HG02588 (cell line): ENCODE measurements at regions not wholly inside any gene's neighbourhood (a gene's known extent, or its start where the extent isn't known, plus 50 kb on each side); places are given as distances from the start of the nearest gene placed in this dataset.
"Not testable (repeated sequence)": the region's sequence is repeated elsewhere in the genome, so short reads cannot be mapped to it uniquely, and the experiment has no call there.

ENCODE experiments used
- ATAC-seq: cut with Tn5 transposase; IDR thresholded peaks from one replicate; pipeline ENCODE4 v1.9.1; 2021; ENCODE audit warnings: mild to moderate bottlenecking, moderate library complexity; ENCODE audit not compliant: unreplicated experiment

GRCh38 chr14:52124791-52125684 is 56.2 kb upstream of the NID2 start:
- ATAC-seq: no peak

DNA sequence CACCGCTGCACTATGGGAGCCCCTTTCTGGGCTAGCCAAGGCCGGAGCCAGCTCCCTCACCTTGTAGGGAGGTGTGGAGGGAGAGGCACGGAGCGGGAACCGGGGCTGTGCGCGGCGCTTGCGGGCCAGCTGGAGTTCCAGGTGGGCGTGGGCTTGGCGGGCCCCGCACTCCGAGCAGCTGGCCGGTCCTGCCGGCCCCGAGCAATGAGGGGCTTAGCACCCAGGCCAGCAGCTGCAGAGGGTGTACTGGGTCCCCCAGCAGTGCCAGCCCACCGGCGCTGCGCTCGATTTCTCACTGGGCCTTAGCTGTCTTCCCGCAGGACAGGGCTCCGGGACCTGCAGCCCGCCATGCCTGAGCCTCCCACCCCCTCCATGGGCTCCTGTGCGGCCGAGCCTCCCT is 53.3 kb upstream of the NID2 start:
- ATAC-seq: not testable (repeated sequence)

DNA sequence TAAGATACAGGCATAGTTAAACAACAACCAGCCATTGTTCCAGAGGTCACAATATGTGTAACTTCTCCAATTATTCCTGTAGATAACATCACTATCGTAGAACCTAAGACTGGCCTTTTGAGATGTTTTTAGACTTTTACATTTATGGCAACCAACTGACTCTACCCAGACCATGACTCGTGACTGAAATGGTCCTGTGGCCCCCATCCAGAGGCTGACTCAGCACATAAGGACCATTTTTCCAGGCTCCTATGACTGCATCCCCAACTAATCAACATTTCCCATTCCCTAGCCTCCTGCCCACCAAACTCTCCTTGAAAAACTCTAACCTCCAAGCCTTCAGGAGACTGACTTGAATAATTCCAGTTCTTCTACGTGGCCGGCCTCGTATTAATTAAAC is 52.6 kb upstream of the NID2 start:
- ATAC-seq: no peak

- ATAC-seq: no peak
Measured at GRCh38 chr14:52119030-52119429, 50.2 kb upstream of the NID2 start.
